ENCODE measurements at regions not wholly inside any gene's neighbourhood (a gene's known extent, or its start where the extent isn't known, plus 50 kb on each side); places are given as distances from the start of the nearest gene placed in this dataset.

DNA sequence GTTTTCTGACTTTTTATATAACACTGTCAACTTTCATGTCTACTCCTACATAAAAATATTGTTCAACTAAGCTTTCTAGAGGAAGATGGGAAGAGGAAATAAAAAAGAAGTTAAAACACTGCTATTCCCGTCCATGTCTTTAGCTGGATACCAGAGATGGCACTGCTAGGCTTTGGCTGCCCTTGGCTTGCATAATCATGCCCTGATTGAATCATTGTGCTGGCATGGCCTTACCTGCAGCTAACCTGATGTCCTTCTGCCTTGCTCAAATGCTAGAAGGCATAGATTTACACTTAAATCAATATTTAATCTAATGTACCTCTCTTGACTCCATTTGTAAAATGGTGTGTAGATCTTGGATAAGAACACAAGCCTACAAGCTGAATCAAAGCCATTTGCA is 539.7 kb upstream of the IL12A start:
- Histone ChIP-seq H3K9me3 (ENCODE audit: low read length) (no peaks in the 10 kb centered on the region), H3K36me3 (ENCODE audit: insufficient read depth, low read length) (no peaks in the 10 kb centered on the region), H2AFZ (ENCODE audit: low read depth, low read length) (no peak overlapping the region), H3K27me3 (ENCODE audit: insufficient read depth, low read length) (no peaks in the 10 kb centered on the region), H3K4me3 (ENCODE audit: low read length) (no peak overlapping the region), H3K4me1 (ENCODE audit: insufficient read depth, low read length) (no peaks in the 10 kb centered on the region)

DNA sequence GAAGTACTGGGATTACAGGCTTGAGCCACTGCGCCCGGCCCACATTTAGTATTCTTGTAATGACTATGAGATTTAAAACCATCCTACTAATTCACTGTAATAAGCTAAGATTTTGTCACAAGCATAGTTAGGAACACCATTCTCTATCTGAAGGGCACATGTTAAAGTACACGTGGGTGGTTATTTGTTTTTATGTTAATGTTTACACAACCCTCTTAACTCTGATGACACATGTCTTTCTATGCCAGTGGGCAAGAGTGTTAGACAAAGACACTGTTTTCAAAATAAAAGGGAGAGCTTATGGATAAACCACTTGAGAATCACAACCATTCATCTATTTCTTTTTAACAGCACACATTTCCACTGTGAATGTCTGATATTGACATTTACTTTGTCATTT is 537.6 kb upstream of the IL12A start:
- no peaks in the 10 kb centered on the region for H3K36me3 ChIP-seq (ENCODE audit: insufficient read depth, low read length)
- H3K4me3 ChIP-seq (ENCODE audit: low read length), result no peak overlapping the region
- H3K9me3 ChIP-seq (ENCODE audit: low read length), result no peaks in the 10 kb centered on the region
- no peaks in the 10 kb centered on the region for H3K27me3 ChIP-seq (ENCODE audit: insufficient read depth, low read length)
- H3K4me1 ChIP-seq (ENCODE audit: insufficient read depth, low read length), result no peaks in the 10 kb centered on the region
- no peak overlapping the region for H2AFZ ChIP-seq (ENCODE audit: low read depth, low read length)

DNA sequence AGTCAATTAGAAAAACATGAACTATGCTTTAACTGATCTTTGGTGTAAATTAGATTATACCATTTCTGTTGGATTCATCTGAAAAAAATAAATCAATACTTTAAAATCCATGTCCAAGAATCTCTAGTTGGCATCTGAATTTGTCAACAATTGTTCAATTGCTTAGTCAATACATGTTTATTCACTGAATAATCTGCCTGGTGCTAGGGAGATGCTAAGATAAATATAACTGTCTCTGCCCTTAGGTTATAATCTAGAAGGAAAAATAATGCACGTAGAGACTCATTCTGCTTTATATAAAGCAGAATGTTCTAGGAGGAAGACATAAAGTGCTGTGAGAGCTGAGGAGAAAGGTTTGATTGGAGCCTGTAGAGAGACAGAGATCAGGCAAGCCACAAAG is 537.2 kb upstream of the IL12A start:
- no peaks in the 10 kb centered on the region for H3K36me3 ChIP-seq (ENCODE audit: insufficient read depth, low read length)
- H2AFZ ChIP-seq (ENCODE audit: low read depth, low read length), result no peak overlapping the region
- no peaks in the 10 kb centered on the region for H3K9me3 ChIP-seq (ENCODE audit: low read length)

DNA sequence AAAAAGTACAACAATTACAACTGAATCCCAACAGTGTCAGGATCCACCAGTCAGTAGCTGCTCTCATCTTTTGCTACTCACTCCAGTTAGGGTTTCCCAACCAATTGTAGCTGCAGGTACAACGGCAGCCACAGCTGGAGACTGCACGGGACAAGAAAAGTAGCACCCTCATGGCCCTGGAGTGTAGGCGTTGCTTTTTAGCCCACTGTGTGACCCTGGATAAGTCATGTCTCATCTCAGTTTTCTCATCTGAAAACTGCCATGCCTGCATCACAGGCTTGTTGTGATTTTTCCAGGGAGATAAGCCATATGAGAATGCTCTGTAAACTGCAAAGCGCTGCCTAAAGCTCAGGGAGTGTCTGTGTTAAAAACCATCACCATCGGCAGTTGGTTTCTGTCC is 535.6 kb upstream of the IL12A start:
- Histone ChIP-seq H3K4me3 (ENCODE audit: low read length) (no peak overlapping the region), H3K4me1 (ENCODE audit: insufficient read depth, low read length) (no peaks in the 10 kb centered on the region), H3K9me3 (ENCODE audit: low read length) (no peaks in the 10 kb centered on the region), H2AFZ (ENCODE audit: low read depth, low read length) (no peak overlapping the region), H3K36me3 (ENCODE audit: insufficient read depth, low read length) (no peaks in the 10 kb centered on the region), H3K27me3 (ENCODE audit: insufficient read depth, low read length) (no peaks in the 10 kb centered on the region)

More for the DNA sequence above, 537.2 kb upstream of the IL12A start:
- no peaks in the 10 kb centered on the region for H3K27me3 ChIP-seq (ENCODE audit: insufficient read depth, low read length)
- no peak overlapping the region for H3K4me3 ChIP-seq (ENCODE audit: low read length)
- H3K4me1 ChIP-seq (ENCODE audit: insufficient read depth, low read length), result no peaks in the 10 kb centered on the region

DNA sequence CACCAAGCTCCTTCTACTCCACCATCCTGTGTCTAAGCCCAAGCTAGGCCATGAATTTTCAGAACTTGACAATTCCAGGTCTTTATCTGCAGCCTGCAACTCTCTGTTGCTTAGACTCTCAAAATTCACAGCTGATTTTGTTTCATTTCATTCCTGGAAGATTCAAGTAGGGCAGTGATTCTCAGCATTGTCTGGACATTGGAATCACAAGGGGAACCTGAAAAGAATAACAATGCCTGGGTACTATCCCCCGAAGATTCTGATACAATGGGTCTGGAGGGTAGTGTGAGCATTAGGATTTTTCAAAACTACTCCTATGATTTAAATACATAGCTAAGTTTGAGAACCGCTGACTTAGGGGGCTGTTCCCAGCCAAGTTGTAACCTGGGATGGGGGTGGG is 534.7 kb upstream of the IL12A start:
- Histone ChIP-seq H3K9me3 (ENCODE audit: low read length) (no peaks in the 10 kb centered on the region), H2AFZ (ENCODE audit: low read depth, low read length) (no peak overlapping the region), H3K36me3 (ENCODE audit: insufficient read depth, low read length) (no peaks in the 10 kb centered on the region), H3K4me1 (ENCODE audit: insufficient read depth, low read length) (no peaks in the 10 kb centered on the region), H3K4me3 (ENCODE audit: low read length) (no peak overlapping the region), H3K27me3 (ENCODE audit: insufficient read depth, low read length) (no peaks in the 10 kb centered on the region)

DNA sequence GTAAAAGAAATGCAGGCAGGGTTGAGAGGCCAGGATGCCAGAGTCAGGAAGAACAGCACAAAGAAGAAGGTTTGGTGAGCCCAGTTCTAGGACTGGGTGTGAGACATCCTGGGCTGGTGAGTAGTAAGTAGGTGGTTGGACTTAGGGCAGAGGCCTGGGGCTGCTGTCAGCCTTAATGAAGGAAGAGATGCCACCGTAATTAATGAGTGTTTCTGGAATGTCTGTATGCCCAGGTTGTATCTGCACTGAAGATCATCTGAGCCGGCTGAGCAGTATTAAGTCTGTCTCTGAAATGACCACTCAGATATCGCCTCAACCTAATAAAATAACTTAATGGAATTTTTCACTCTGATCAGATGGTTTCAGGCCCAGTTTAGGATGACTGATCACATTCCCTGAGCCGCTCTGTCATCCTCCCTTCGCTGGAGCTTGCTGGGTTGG is 532.9 kb upstream of the IL12A start:
- no peaks in the 10 kb centered on the region for H3K36me3 ChIP-seq (ENCODE audit: insufficient read depth, low read length)
- H3K4me1 ChIP-seq (ENCODE audit: insufficient read depth, low read length), result no peaks in the 10 kb centered on the region
- H3K9me3 ChIP-seq (ENCODE audit: low read length), result no peaks in the 10 kb centered on the region
- no peak overlapping the region for H3K4me3 ChIP-seq (ENCODE audit: low read length)
- no peaks in the 10 kb centered on the region for H3K27me3 ChIP-seq (ENCODE audit: insufficient read depth, low read length)
- no peak overlapping the region for H2AFZ ChIP-seq (ENCODE audit: low read depth, low read length)

DNA sequence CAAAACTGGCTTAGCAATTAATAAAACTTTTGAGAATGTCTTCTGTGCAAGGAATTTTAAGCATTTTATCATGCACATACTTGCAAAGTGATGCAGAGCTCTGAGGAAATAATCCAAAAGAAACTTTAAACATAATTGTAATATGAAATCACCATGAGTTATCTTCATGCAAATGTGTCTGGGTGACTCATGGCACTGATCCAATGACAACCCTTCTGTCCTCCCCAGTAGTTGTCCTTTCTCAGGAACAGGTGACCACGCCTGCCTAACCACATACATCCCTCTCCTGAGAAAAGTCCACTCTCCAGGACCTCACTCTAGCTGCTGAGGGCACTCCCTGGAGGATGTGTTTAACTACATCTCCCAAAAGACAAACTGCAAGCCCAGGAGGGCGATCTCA is 530.6 kb upstream of the IL12A start:
- no peak overlapping the region for H2AFZ ChIP-seq (ENCODE audit: low read depth, low read length)
- H3K9me3 ChIP-seq (ENCODE audit: low read length), result no peaks in the 10 kb centered on the region
- H3K4me3 ChIP-seq (ENCODE audit: low read length), result no peak overlapping the region
- H3K27me3 ChIP-seq (ENCODE audit: insufficient read depth, low read length), result no peaks in the 10 kb centered on the region
- H3K36me3 ChIP-seq (ENCODE audit: insufficient read depth, low read length), result no peaks in the 10 kb centered on the region
- H3K4me1 ChIP-seq (ENCODE audit: insufficient read depth, low read length), result no peaks in the 10 kb centered on the region

DNA sequence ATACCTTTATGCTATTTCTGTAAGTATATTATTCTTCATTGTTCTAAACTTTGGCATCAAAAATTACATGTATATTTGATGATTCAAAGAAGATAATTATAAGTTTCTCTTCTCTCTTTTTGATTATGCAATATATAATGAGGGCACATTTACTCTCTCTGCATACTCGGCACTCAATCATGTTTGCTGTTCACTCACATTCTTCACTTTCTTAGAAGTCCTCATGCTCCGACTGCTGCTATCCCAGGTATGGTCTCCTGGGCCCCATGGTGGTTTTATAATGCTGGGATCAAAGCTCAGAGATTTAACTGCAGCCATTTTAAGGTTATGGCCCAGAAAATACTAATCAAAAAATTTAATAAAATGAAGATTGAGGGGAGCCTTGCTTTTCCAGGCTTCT is 529.7 kb upstream of the IL12A start:
- no peaks in the 10 kb centered on the region for H3K4me1 ChIP-seq (ENCODE audit: insufficient read depth, low read length)
- no peaks in the 10 kb centered on the region for H3K9me3 ChIP-seq (ENCODE audit: low read length)
- no peaks in the 10 kb centered on the region for H3K36me3 ChIP-seq (ENCODE audit: insufficient read depth, low read length)
- H3K27me3 ChIP-seq (ENCODE audit: insufficient read depth, low read length), result no peaks in the 10 kb centered on the region
- no peak overlapping the region for H2AFZ ChIP-seq (ENCODE audit: low read depth, low read length)
- H3K4me3 ChIP-seq (ENCODE audit: low read length), result no peak overlapping the region

DNA sequence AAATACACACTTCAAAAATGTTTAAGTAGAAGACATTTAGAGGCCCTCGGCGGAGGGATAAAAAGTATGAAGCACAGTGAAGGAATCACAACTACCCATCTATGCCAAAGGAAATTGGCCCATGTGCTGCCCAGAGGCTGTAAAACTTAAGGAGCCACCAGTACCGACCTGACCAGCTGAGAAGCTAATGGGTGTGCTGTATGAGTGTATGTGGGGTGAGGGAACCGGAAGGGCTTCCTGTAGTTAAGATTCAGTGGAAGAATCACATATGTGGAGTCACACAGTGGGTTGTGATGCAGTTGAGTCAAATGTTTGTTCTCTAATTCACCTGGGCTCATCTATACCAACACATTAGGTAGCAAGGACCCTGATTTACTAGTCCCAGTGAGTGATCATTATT is 516.0 kb upstream of the IL12A start:
- no peaks in the 10 kb centered on the region for H3K4me1 ChIP-seq (ENCODE audit: insufficient read depth, low read length)
- H3K36me3 ChIP-seq (ENCODE audit: insufficient read depth, low read length), result no peaks in the 10 kb centered on the region
- H3K9me3 ChIP-seq (ENCODE audit: low read length), result no peaks in the 10 kb centered on the region
- H3K4me3 ChIP-seq (ENCODE audit: low read length), result no peak overlapping the region
- no peak overlapping the region for H2AFZ ChIP-seq (ENCODE audit: low read depth, low read length)
- H3K27me3 ChIP-seq (ENCODE audit: insufficient read depth, low read length), result no peaks in the 10 kb centered on the region

DNA sequence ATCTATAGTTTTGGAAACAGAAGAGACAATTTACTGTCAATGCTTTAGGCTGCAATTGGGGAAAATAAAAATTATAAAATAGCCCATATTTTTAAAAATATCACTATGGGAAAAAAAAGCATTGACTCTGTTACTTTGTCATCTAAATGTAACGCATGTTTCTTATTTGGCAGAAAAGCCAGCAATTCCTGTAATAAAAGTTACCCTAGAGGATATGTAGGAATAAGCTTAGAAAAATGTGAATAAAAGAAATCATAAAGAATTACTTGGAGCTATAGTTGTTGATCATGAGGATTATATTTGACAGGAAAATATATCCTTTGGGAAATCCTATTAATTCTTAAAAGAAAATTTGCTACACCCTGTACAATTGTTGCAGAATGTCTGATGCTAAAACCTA is 515.4 kb upstream of the IL12A start:
- Histone ChIP-seq H3K4me1 (ENCODE audit: insufficient read depth, low read length) (no peaks in the 10 kb centered on the region), H2AFZ (ENCODE audit: low read depth, low read length) (no peak overlapping the region), H3K27me3 (ENCODE audit: insufficient read depth, low read length) (no peaks in the 10 kb centered on the region), H3K9me3 (ENCODE audit: low read length) (no peaks in the 10 kb centered on the region), H3K4me3 (ENCODE audit: low read length) (no peak overlapping the region), H3K36me3 (ENCODE audit: insufficient read depth, low read length) (no peaks in the 10 kb centered on the region)

DNA sequence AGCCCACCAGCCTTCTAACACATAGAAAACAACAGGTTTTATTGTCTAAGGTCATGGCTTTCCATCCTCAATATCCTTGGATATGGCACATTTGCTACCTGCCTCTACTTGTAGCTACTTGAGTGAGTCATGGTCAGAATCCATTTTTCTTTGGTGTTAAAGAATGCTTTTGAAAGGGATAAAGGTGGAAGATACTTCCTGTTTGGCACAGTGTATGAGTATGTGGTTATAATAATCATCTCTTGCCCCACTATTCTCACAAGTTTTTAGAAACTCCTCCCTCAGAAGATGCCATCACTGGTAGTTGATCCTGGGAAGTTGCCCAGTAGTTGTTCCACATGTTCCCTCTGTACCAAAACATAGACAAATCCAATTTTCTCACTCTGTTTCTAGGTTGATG is 508.6 kb upstream of the IL12A start:
- no peaks in the 10 kb centered on the region for H3K36me3 ChIP-seq (ENCODE audit: insufficient read depth, low read length)
- H2AFZ ChIP-seq (ENCODE audit: low read depth, low read length), result no peak overlapping the region
- H3K4me3 ChIP-seq (ENCODE audit: low read length), result no peak overlapping the region
- no peaks in the 10 kb centered on the region for H3K9me3 ChIP-seq (ENCODE audit: low read length)
- H3K4me1 ChIP-seq (ENCODE audit: insufficient read depth, low read length), result no peaks in the 10 kb centered on the region
- H3K27me3 ChIP-seq (ENCODE audit: insufficient read depth, low read length), result no peaks in the 10 kb centered on the region

DNA sequence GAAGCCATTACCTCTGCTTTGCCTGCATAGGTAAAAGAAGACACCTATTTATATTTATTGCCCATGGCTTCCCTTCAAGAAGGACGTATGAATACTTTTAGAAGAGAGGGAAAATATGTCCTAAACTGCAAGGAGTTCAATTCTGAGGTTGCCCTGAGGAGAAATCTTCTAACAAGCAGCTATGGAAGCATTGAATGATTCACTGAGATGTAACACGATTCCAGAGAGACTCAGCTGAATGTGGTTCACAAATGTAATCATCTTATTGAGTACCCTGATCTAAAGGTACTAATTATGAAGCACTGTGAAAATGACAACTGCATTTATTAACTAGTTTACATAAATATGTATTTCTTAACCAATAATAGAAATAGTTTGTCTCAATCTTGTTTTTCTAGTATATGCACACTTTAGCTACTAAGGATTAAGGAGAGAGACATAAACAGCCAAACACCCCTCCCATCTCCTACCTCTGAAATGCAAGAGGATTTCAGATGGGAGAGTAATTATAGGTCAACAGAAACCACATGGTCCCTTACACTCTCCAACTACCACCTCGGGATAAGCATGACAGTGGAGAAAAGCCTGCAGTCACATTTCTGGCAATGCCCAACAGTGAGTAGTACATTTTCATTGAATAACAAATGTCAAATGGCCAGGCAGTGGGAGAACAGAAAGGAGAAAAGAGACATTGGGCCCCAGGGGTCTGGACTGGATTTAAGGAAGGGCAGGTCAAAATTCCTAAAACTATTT is 506.2 kb upstream of the IL12A start:
- H3K36me3 ChIP-seq (ENCODE audit: insufficient read depth, low read length), result no peaks in the 10 kb centered on the region
- no peaks in the 10 kb centered on the region for H3K9me3 ChIP-seq (ENCODE audit: low read length)
- no peak overlapping the region for H3K4me3 ChIP-seq (ENCODE audit: low read length)
- no peaks in the 10 kb centered on the region for H3K27me3 ChIP-seq (ENCODE audit: insufficient read depth, low read length)
- no peaks in the 10 kb centered on the region for H3K4me1 ChIP-seq (ENCODE audit: insufficient read depth, low read length)
- H2AFZ ChIP-seq (ENCODE audit: low read depth, low read length), result no peak overlapping the region

DNA sequence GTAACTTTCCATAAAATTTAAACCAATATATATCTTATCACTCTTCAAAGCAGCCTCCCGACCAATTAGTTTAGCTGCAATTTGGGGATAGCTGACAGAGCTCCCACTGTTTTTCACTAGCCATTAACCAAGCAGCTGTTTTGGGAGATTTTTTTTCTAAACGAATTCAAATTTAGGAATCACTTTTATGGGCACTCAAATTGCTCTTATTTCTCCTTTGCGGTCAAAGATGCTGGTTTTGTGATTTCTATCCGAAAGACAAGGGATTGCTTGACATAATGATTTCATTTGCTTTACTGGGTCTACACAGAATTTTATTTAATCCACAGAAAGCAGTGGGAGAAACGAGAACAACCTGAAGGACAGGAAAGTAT is 505.7 kb upstream of the IL12A start:
- no peaks in the 10 kb centered on the region for H3K36me3 ChIP-seq (ENCODE audit: insufficient read depth, low read length)
- H3K4me3 ChIP-seq (ENCODE audit: low read length), result no peak overlapping the region
- no peaks in the 10 kb centered on the region for H3K27me3 ChIP-seq (ENCODE audit: insufficient read depth, low read length)
- no peak overlapping the region for H2AFZ ChIP-seq (ENCODE audit: low read depth, low read length)
- no peaks in the 10 kb centered on the region for H3K4me1 ChIP-seq (ENCODE audit: insufficient read depth, low read length)
- H3K9me3 ChIP-seq (ENCODE audit: low read length), result no peaks in the 10 kb centered on the region

DNA sequence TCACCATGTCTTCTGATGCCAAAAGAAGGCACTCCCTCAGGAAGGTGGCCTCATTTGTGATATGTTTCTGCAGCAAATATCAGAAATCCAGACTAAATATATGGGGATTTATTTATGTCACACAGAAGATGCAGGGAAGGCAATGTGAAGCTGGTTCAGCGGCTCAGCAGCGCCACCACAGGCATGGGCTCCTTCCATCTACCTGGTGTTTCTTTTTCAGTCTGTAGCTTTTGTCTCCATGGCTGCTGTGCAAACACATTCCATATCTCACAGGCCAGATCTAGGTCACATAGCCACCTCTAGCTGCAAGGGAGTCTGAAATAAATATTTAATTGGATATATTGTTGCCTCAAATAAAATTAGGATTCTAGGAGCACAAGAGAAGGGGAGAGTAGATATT is 502.1 kb upstream of the IL12A start:
- Histone ChIP-seq H2AFZ (ENCODE audit: low read depth, low read length) (no peak overlapping the region), H3K36me3 (ENCODE audit: insufficient read depth, low read length) (no peaks in the 10 kb centered on the region), H3K4me1 (ENCODE audit: insufficient read depth, low read length) (no peaks in the 10 kb centered on the region)

More for the DNA sequence above, 502.1 kb upstream of the IL12A start:
- Histone ChIP-seq H3K9me3 (ENCODE audit: low read length) (no peaks in the 10 kb centered on the region), H3K27me3 (ENCODE audit: insufficient read depth, low read length) (no peaks in the 10 kb centered on the region), H3K4me3 (ENCODE audit: low read length) (no peak overlapping the region)

All from neuron (in vitro differentiated cells).